Rectal smooth muscle tissue (tissue), 1 donor: ENCODE measurements at regions not wholly inside any gene's neighbourhood (a gene's known extent, or its start where the extent isn't known, plus 50 kb on each side); places are given as distances from the start of the nearest gene placed in this dataset.

Source experiments
- H3K27ac ChIP-seq: one replicate; pipeline ENCODE4 v1.7.0; 2013; ENCODE audit warnings: low read depth, low read length, inconsistent platforms
- H3K27me3 ChIP-seq: one replicate; pipeline ENCODE4 v1.7.0; 2013; ENCODE audit warnings: low read length; ENCODE audit not compliant: control insufficient read depth, insufficient read depth
- H3K36me3 ChIP-seq: one replicate; pipeline ENCODE4 v1.7.0; 2013; ENCODE audit warnings: low read length; ENCODE audit not compliant: control insufficient read depth, insufficient read depth
- H3K4me1 ChIP-seq: one replicate; pipeline ENCODE4 v1.7.0; 2013; ENCODE audit warnings: low read length; ENCODE audit not compliant: control insufficient read depth, insufficient read depth
- H3K4me3 ChIP-seq: one replicate; pipeline ENCODE4 v1.7.0; 2013; ENCODE audit warnings: low read length
- H3K9ac ChIP-seq: one replicate; pipeline ENCODE4 v1.7.0; 2013; ENCODE audit warnings: low read length

DNA sequence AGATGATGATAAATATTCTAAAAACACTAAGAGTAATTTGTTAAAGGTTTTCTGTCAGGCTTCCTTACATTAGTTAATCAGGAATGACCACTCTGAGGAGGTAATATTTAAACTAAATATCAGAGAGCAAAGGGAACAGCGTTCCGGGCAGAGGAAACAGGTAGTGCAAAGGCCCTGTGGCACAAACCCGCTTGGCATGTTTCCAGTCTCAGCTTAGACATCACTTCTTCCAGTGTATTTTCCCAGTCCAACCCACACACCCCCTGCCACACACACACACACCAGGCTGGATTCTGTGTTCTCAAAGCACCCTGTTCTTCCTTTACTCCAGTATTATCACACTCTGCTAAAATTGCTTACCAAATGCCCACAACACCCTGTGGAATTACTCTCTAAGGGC is 247.1 kb downstream of the RPS29 start:
- Histone ChIP-seq H3K27ac (no peak overlapping the region), H3K27me3 (no peaks in the 10 kb centered on the region), H3K9ac (no peak overlapping the region), H3K36me3 (no peaks in the 10 kb centered on the region), H3K4me3 (no peak overlapping the region), H3K4me1 (no peaks in the 10 kb centered on the region)

DNA sequence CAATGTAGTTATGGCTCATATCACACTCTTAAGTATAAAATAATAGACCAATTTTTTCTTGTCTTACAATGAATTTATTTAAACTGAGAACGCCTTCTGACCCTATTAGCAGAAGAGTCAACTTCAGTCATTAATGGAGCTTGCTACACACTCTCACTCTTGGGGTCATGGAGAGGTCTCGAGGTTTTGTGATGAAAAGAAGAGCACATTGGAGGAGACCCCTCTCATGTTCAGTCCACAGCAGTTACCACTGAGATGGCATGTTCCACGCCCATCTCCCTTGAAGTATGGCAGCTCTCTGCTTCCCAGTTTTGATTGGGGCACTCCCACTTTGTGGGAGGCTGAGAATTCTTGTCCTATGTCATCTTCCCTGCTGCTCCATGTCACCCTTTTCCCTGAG is 266.4 kb downstream of the RPS29 start:
- no peaks in the 10 kb centered on the region for H3K4me1 ChIP-seq
- H3K4me3 ChIP-seq: no peak overlapping the region
- H3K27me3 ChIP-seq: no peaks in the 10 kb centered on the region
- no peak overlapping the region for H3K27ac ChIP-seq
- H3K9ac ChIP-seq: no peak overlapping the region
- no peaks in the 10 kb centered on the region for H3K36me3 ChIP-seq

DNA sequence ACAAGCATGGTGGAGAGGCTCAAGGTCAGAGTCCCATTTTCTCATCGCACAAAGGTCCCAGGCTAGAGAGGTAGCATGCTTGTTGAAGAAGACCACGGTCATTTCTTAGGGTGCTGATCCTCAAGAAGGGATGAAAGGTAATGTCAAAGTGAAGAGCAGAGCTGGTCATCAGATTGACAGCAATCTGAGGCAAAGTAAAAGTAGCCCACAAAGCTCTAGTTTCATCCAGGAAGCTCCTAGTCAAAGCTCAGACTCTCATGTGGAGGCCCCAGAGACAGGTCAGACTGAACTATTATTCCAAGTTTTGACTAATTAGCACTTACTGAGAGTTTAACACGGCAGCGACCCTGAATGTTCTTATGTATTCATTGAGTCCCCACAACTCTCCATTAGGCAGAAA is 270.6 kb downstream of the RPS29 start:
- Histone ChIP-seq H3K27ac (no peak overlapping the region), H3K27me3 (no peaks in the 10 kb centered on the region), H3K9ac (no peak overlapping the region), H3K36me3 (no peaks in the 10 kb centered on the region), H3K4me3 (no peak overlapping the region), H3K4me1 (no peaks in the 10 kb centered on the region)

DNA sequence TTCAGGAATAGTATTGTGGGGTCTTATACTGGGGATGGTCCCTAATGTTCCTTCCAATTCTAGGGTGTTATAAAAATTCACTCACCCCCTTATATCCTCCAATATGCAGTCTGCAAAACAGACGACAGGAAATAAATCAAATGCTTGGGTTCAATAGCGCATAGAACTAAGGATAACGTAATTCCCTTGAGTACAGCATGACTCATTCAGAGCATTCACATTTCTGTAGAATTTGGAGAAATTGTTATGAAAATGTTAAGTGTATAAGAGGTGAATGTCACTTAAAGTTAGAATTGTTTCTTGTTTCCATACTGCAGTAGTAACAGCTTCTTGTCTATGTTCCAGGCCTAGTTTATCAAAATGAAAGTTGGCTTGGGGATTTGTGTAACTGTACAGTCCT is 271.4 kb downstream of the RPS29 start:
- Histone ChIP-seq H3K4me3 (no peak overlapping the region), H3K36me3 (no peaks in the 10 kb centered on the region), H3K9ac (no peak overlapping the region), H3K4me1 (no peaks in the 10 kb centered on the region), H3K27me3 (no peaks in the 10 kb centered on the region), H3K27ac (no peak overlapping the region)

DNA sequence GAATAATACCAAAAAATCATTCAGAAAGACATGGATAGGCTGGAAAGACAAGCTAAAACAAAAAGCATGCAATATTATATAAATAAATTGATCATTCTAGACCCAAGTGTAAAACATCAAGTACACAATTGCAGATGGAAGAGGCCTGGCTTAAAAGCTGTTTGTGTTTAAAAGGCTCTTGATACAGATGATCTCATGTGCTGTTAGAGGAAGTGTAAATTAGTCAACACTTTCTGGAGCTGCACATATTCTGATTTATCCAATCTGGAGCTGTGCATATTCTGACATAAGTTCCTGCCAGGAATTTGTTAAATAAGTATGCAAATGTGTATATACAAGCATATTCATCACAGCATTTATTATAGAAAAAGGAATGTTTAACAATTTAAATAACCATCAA is 273.1 kb downstream of the RPS29 start:
- Histone ChIP-seq H3K4me1 (no peaks in the 10 kb centered on the region), H3K36me3 (no peaks in the 10 kb centered on the region), H3K4me3 (no peak overlapping the region), H3K27ac (no peak overlapping the region), H3K27me3 (no peaks in the 10 kb centered on the region), H3K9ac (no peak overlapping the region)

DNA sequence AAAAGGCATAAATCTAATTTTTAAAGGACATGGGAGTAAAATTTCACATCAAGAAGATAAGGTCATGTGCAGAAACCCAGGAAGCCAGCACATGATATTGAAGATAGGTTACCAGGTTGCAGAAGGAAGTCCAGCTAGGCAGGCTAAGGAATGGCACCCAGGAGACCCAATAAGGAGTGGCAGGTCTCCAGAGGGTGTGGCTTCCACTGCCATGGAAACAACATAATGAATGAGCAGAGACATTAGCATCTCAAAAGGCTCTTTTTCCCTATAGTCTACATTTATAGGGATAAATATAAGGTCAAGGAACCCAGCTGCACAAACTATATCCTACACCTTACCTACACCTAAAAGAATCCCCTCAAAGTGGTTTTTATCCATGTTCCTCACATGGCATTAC is 275.9 kb downstream of the RPS29 start:
- Histone ChIP-seq H3K27ac (no peak overlapping the region), H3K36me3 (no peaks in the 10 kb centered on the region), H3K27me3 (no peaks in the 10 kb centered on the region), H3K4me1 (no peaks in the 10 kb centered on the region), H3K4me3 (no peak overlapping the region), H3K9ac (no peak overlapping the region)

DNA sequence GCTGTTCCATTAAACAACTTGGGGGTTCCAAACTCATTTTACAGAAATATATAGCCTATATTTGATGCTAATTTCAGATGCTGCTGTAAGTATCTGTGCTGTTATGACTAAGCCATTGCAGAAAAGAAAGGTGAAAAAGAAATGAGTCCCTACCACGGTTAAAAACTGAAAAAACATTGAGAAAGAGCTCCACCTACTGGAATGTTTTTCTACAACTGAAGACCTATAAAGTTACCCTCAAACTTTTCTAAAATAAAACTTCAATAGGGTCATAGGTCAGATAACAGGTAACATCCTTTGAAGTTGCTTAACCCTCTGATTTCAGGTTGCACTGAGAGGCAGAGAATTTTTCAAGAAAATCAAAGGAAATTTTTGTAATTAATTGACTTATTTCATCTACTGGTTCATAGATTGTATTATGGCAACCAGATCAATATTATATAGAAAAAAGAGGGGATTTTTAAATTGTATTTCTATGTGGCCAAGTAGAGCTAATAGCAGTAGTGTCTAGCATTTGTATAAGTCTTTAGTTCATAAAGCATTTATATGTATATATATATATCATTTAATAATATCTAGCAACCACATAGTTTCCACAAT is 279.9 kb downstream of the RPS29 start:
- no peak overlapping the region for H3K4me3 ChIP-seq
- H3K9ac ChIP-seq: no peak overlapping the region

DNA sequence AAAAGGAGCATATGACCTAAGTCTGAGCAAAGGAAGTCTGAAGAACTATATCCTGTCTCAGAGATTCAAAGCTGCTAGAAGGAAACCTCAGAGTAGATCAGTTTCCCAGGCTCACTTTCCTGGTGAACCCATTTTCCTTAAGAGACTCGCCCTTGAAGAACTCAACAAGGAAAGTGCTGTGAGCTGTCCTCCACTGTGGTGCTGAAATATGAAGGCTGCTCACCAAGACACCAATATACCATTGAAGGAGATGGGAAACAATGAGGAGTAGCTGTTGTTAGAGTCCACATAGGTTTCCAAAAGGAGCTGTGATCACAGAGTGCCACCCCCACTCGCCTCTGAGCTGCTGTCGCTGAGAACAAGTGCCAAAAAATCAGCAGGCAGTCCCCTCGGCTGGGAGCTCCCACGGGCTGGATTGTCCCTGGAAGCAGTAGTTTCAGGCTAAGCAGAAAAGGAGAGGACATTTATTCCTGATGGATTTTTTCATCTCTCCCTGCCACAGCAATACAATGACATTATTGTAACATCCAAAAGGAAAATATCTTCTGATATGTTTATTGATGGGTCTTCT is 282.1 kb downstream of the RPS29 start:
- Histone ChIP-seq H3K36me3 (no peaks in the 10 kb centered on the region), H3K9ac (no peak overlapping the region), H3K4me1 (no peaks in the 10 kb centered on the region), H3K27ac (no peak overlapping the region), H3K4me3 (no peak overlapping the region), H3K27me3 (no peaks in the 10 kb centered on the region)

More for the DNA sequence above, 279.9 kb downstream of the RPS29 start:
- Histone ChIP-seq H3K36me3 (no peaks in the 10 kb centered on the region), H3K27ac (no peak overlapping the region), H3K27me3 (no peaks in the 10 kb centered on the region), H3K4me1 (no peaks in the 10 kb centered on the region)

DNA sequence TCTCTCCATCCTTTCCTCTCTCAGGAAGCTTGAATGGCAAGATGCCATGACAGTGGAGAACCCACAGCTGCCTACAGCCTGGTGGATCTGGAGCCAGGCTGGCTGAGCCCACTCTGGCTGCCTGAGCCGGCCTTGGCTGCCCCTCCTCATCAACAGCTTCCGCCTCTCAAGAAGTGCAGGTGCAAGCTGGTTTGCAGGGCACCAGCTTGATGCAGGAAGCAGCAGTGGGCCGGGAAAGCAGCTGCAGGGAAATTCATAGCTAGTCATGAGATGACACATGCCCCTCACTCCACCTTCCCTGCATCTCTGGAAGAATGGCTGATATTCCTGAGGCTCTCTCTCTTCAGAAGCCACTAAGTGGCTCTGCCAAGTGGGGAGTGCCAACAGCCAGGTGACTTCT is 289.1 kb downstream of the RPS29 start:
- H3K36me3 ChIP-seq: no peaks in the 10 kb centered on the region
- no peak overlapping the region for H3K4me3 ChIP-seq
- H3K27ac ChIP-seq: no peak overlapping the region

DNA sequence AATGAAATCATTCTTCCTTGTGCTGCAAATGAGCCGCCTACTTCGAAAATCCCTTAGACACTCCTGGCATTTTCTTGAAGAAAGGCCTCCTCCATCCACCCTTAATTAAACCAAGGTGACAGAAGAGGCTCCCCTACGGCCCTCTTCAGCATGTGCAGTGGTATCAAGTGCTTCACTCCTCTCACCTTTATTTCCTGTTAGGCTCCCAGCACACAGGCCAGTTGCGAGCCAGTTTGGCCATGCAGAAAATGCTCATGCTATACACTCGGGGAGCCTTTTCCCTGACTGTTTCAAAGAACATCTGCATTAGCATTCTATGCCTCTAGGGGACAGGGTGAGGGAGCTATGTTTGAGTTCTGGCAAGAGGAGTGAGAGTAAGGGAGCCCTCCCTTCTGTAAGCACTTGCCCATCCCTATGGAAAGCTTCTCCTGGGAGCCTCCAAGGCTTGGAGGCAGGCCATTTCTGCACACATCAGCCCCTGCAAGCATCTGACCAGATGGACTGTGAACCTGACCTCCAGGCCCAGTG is 291.5 kb downstream of the RPS29 start:
- H3K27me3 ChIP-seq: no peaks in the 10 kb centered on the region
- H3K9ac ChIP-seq: no peak overlapping the region
- H3K4me1 ChIP-seq: no peaks in the 10 kb centered on the region
- H3K27ac ChIP-seq: no peak overlapping the region
- H3K36me3 ChIP-seq: no peaks in the 10 kb centered on the region
- no peak overlapping the region for H3K4me3 ChIP-seq

More for the DNA sequence above, 289.1 kb downstream of the RPS29 start:
- no peaks in the 10 kb centered on the region for H3K27me3 ChIP-seq
- H3K4me1 ChIP-seq: no peaks in the 10 kb centered on the region
- no peak overlapping the region for H3K9ac ChIP-seq

DNA sequence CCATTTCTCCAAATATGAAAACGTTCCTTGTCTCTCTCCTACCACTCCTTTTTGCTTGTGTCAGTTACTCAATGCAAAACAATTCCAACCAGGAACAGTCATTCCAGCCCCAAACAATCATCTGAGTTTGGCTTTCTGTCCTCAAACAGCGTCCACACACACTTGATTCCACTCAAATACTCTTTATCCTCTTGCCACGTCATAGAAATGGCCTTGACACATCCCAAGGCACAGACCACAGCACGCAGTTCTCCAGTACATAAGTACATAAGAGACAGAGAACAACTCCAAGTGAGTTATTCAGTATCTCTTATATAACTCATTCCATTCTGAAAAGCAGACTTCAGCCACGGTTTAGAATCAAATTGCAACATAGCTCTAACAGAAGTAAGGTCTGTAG is 299.2 kb downstream of the RPS29 start:
- Histone ChIP-seq H3K27me3 (no peaks in the 10 kb centered on the region), H3K9ac (no peak overlapping the region), H3K4me3 (no peak overlapping the region), H3K36me3 (no peaks in the 10 kb centered on the region), H3K4me1 (no peaks in the 10 kb centered on the region), H3K27ac (no peak overlapping the region)

DNA sequence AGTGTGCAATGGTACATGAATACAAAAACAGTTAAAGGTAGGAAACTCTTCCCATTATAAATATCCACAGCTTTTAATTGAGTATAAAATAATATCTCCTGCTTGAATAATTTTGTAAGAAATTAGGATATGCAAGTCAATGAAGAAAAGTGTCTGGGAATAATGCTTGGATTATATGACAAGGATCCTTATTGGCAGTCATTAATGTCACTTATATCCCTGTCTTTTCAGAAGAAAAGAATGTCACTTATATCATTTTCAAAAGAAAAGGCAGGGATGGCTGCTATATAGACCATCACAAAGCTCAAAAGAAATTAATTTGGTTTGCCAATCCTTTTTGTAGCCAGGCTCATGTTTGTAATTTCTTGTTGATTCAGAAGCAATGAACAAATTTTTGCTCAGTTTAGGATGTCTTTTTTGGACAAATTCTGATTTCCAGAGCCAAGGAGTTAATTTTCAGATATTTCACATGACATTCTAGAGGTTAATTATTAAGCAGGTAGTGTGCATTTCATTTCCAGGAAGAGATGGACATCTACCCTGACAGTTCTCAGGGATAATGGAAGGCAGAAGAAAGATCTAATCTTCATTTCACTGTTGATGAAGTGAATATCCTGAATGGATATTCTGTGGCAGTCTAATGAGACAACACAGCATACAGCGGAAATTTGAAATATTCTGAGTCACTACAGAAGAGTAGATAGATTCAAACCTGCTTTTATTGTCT is 299.8 kb downstream of the RPS29 start:
- Histone ChIP-seq H3K27ac (no peak overlapping the region), H3K4me3 (no peak overlapping the region), H3K9ac (no peak overlapping the region), H3K27me3 (no peaks in the 10 kb centered on the region), H3K4me1 (no peaks in the 10 kb centered on the region), H3K36me3 (no peaks in the 10 kb centered on the region)

DNA sequence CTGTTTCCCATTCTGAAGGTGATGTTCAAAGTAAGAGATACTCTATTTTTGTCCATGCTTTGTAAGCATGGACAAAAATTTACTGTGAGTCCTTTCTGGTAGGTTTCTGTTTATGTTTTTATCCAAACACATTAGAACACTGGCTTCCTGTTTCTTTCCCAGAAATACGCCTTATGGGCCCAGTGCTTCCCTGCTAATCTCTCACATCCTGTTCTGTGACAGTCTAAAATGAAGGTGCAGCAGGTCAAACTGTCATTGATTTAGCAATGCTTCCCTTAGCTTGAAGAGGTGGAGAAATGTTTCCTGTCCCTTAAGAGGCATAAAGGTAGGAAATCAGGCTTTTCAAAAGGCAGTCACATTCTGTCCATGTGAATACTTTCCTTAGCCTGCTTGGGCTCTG is 305.6 kb downstream of the RPS29 start:
- Histone ChIP-seq H3K36me3 (no peaks in the 10 kb centered on the region), H3K4me1 (no peaks in the 10 kb centered on the region), H3K9ac (no peak overlapping the region), H3K27me3 (no peaks in the 10 kb centered on the region), H3K27ac (no peak overlapping the region), H3K4me3 (no peak overlapping the region)
